ACC112 (cell line): ENCODE measurements at regions not wholly inside any gene's neighbourhood (a gene's known extent, or its start where the extent isn't known, plus 50 kb on each side); places are given as distances from the start of the nearest gene placed in this dataset.
"Not testable (repeated sequence)": the region's sequence is repeated elsewhere in the genome, so short reads cannot be mapped to it uniquely, and the experiment has no call there.

Experiments
- H2AFZ ChIP-seq: fragments of 200-600 bp; sonication (generic); one replicate; pipeline ENCODE4 v1.6.0; 2017; ENCODE audit warnings: antibody characterized with exemption, low read length; ENCODE audit not compliant: unreplicated experiment
- H3K27ac ChIP-seq: fragments of 200-600 bp; sonication (generic); 2 replicates; pipeline ENCODE4 v1.5.1; 2014; ENCODE audit warnings: low read depth, mild to moderate bottlenecking, antibody characterized with exemption, low read length, moderate library complexity
- H3K27me3 ChIP-seq: fragments of 200-600 bp; sonication (generic); 2 replicates; pipeline ENCODE4 v1.6.1; 2014; ENCODE audit warnings: mild to moderate bottlenecking, antibody characterized with exemption, low read length, moderate library complexity, mixed read lengths; ENCODE audit not compliant: insufficient read depth
- H3K36me3 ChIP-seq: fragments of 200-600 bp; sonication (generic); 2 replicates; pipeline ENCODE4 v1.6.1; 2016; ENCODE audit warnings: mild to moderate bottlenecking, antibody characterized with exemption, low read length, moderate library complexity, mixed read lengths; ENCODE audit not compliant: insufficient read depth
- H3K4me1 ChIP-seq: fragments of 200-600 bp; sonication (generic); one replicate; pipeline ENCODE4 v1.6.1; 2016; ENCODE audit warnings: low read length, mixed read lengths; ENCODE audit not compliant: insufficient read depth, unreplicated experiment, control insufficient read depth
- H3K4me3 ChIP-seq: fragments of 200-600 bp; sonication (generic); 2 replicates; pipeline ENCODE4 v1.5.1; 2014; ENCODE audit warnings: mild to moderate bottlenecking, low read depth, low read length
- H3K79me2 ChIP-seq: fragments of 200-600 bp; sonication (generic); one replicate; pipeline ENCODE4 v1.6.0; 2016; ENCODE audit warnings: low read length; ENCODE audit not compliant: control insufficient read depth, unreplicated experiment, insufficient read depth

- Histone ChIP-seq H3K4me1 (no peaks in the 10 kb centered on the region), H3K27me3 (no peaks in the 10 kb centered on the region; the same call in 1 of the 2 replicates), H3K79me2 (no peaks in the 10 kb centered on the region), H3K4me3 (no peak overlapping the region), H3K36me3 (no peaks in the 10 kb centered on the region), H2AFZ (no peak overlapping the region), H3K27ac (no peak overlapping the region)
These were observed 1151.8 kb upstream of the ALCAM start for GRCh38 chr3:104214937-104215336.

DNA sequence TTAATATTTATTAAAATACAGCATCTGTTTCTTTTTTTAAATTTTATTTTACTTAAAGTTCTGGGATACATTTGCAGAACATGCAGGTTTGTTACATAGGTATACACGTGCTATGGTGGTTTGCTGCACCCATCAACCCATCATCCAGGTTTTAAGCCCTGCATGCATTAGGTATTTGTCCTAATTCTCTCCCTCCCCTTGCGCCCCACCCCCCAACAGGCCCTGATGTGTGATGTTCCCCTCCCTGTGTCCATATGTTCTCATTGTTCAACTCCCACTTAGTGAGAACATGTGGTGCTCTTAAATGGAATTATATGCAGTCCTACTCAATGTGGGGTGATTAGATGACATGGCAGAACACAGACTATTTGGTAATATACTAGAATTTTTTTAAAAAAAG, 1147.7 kb upstream of the ALCAM start:
- H3K4me1 ChIP-seq, H3K4me3 ChIP-seq, H2AFZ ChIP-seq, H3K79me2 ChIP-seq, H3K27me3 ChIP-seq, H3K27ac ChIP-seq, H3K36me3 ChIP-seq: not testable (repeated sequence)

GRCh38 chr3:104234442-104235194, 1132.1 kb upstream of the ALCAM start:
- Histone ChIP-seq H3K27me3 (no peaks in the 10 kb centered on the region), H3K36me3 (no peaks in the 10 kb centered on the region), H3K79me2 (no peaks in the 10 kb centered on the region), H3K4me3 (no peak overlapping the region), H3K4me1 (no peaks in the 10 kb centered on the region), H2AFZ (no peak overlapping the region), H3K27ac (no peak overlapping the region)

DNA sequence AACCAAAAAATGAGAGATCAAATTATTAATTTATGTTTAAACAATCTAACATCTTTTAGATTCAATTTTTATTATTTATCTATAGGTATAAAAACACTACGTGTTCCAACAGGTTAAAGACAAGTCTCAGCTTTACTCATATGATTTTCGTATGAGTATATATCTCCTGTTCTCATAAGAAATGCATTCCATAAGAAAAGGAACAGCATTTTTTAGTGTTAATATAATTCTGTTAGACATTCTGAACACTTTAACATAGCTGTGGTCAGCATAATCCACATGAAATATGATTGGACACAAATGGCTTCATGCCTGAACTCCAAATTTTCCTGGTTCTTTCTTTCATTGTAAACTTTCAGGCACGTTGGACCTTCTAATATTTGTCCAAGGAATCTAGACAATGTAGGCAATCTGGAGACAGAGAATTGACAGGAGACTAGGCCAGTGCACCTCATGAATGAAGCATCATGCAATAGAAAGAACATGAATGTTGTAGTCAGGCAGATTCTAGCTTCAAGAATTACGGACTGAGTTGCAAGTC, 1122.0 kb upstream of the ALCAM start:
- Histone ChIP-seq H3K27me3 (no peaks in the 10 kb centered on the region), H3K4me3 (no peak overlapping the region), H3K4me1 (no peaks in the 10 kb centered on the region), H2AFZ (no peak overlapping the region), H3K27ac (no peak overlapping the region), H3K79me2 (no peaks in the 10 kb centered on the region), H3K36me3 (no peaks in the 10 kb centered on the region)

- Histone ChIP-seq H3K36me3 (no peaks in the 10 kb centered on the region), H3K79me2 (no peaks in the 10 kb centered on the region), H3K27me3 (no peaks in the 10 kb centered on the region), H3K4me3 (no peak overlapping the region), H3K27ac (no peak overlapping the region), H2AFZ (no peak overlapping the region), H3K4me1 (no peaks in the 10 kb centered on the region)
These were observed 1121.4 kb upstream of the ALCAM start for GRCh38 chr3:104245261-104245660.

- H3K4me3 ChIP-seq = no peak overlapping the region
- peak overlapping the region; percentile 21 for H2AFZ ChIP-seq
- no peaks in the 10 kb centered on the region for H3K79me2 ChIP-seq
- H3K36me3 ChIP-seq = no peaks in the 10 kb centered on the region
- H3K4me1 ChIP-seq = no peaks in the 10 kb centered on the region
- no peak overlapping the region for H3K27ac ChIP-seq
- H3K27me3 ChIP-seq = no peaks in the 10 kb centered on the region
These were observed 1120.7 kb upstream of the ALCAM start for GRCh38 chr3:104245981-104246380.

GRCh38 chr3:104257486-104257885, 1109.2 kb upstream of the ALCAM start:
- Histone ChIP-seq H2AFZ (no peak overlapping the region), H3K4me3 (no peak overlapping the region)

DNA sequence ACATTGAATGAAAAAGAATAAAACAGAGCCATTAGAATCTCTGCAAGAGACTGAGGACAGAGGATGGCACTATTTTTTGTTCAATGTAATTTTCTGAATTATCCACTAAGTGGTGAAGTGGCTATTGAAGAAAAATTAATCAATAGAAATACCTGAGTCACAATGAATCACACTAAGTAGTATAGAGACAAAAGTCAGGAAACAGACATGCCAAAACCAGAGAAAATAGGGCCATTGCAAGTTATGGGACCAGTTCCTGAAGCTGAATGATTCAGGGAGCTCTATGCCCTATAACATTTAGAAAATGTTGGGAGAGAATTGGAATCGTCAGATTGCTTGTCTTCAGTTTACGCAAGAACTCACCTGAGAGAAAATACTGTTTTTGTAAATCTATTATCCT, 1103.2 kb upstream of the ALCAM start:
- Histone ChIP-seq H3K79me2 (no peaks in the 10 kb centered on the region), H3K36me3 (no peaks in the 10 kb centered on the region), H3K27ac (no peak overlapping the region), H2AFZ (no peak overlapping the region), H3K4me1 (no peaks in the 10 kb centered on the region), H3K27me3 (no peaks in the 10 kb centered on the region), H3K4me3 (no peak overlapping the region)

More at GRCh38 chr3:104257486-104257885, 1109.2 kb upstream of the ALCAM start:
- H3K36me3 ChIP-seq = no peaks in the 10 kb centered on the region
- no peaks in the 10 kb centered on the region for H3K27me3 ChIP-seq
- H3K27ac ChIP-seq = no peak overlapping the region
- no peaks in the 10 kb centered on the region for H3K79me2 ChIP-seq
- no peaks in the 10 kb centered on the region for H3K4me1 ChIP-seq

DNA sequence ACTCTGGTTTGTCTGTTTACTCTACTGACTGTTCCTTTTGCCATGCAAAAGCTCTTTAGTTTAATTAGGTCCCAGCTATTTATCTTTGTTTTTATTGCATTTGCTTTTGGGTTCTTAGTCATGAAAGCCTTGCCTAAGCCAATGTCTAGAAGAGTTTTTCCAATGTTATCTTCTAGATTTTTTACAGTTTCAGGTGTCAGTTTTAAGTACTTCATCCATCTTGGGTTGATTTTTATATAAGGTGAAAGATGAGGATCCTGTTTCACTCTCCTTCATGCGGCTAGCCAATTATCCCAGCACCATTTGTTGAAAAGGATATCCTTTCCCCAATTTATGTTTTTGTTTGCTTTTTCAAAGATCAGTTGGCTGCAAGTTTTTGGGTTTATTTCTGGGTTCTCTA, 1100.5 kb upstream of the ALCAM start:
- H3K27me3 ChIP-seq, H3K4me1 ChIP-seq, H3K4me3 ChIP-seq, H3K27ac ChIP-seq, H3K36me3 ChIP-seq, H2AFZ ChIP-seq, H3K79me2 ChIP-seq: not testable (repeated sequence)

- no peaks in the 10 kb centered on the region for H3K27me3 ChIP-seq
- H3K36me3 ChIP-seq = no peaks in the 10 kb centered on the region
- no peak overlapping the region for H3K27ac ChIP-seq
- H3K4me3 ChIP-seq = no peak overlapping the region
- H2AFZ ChIP-seq = no peak overlapping the region
- H3K79me2 ChIP-seq = no peaks in the 10 kb centered on the region
- no peaks in the 10 kb centered on the region for H3K4me1 ChIP-seq
These were observed 1096.9 kb upstream of the ALCAM start for GRCh38 chr3:104269771-104270170.

DNA sequence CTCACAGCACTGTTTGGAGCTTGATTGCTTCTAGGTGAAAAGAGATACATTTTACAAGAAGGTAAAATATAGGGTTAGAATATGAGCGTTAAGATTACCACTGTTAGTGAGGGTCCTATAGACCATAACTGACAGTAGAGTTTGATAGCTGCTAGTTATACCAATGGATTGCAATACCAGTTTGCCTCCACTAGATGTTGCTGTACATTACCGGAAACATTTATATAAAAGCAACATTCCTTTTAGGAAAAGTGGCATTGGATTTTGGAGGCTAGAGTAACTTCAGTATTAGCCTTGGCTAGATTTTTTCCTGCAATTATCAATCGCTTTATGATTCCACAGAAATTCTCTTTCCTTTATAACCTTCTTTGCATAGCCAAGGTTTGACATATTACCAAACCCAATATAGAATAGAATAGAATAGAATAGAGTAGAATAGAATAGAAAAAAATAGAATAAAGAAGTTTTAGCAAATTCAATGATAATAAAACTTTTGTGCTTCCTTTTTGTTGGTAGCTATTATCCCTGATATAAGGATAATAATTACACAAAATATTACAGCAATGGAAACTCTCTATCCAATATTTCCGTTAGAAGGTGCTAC, 1093.6 kb upstream of the ALCAM start:
- no peaks in the 10 kb centered on the region for H3K4me1 ChIP-seq
- 0 out of 2 replicates have a peak, but pooled peaks cover 2% of the 10 kb centered on the region for H3K36me3 ChIP-seq
- no peaks in the 10 kb centered on the region for H3K27me3 ChIP-seq
- no peak overlapping the region for H3K4me3 ChIP-seq
- H3K27ac ChIP-seq = no peak overlapping the region
- no peaks in the 10 kb centered on the region for H3K79me2 ChIP-seq
- H2AFZ ChIP-seq = no peak overlapping the region
